Panc1 (cell line): ENCODE measurements at regions not wholly inside any gene's neighbourhood (a gene's known extent, or its start where the extent isn't known, plus 50 kb on each side); places are given as distances from the start of the nearest gene placed in this dataset.

Experiments
- ATAC-seq: fragments of 200-7000 bp; cut with Tn5 transposase; 2 replicates; pipeline ENCODE4 v1.9.1; 2020; ENCODE audit warnings: mild to moderate bottlenecking, moderate library complexity
- BruUV-seq: library from RNA; stranded (reverse); fragments of 400-500 nt; replicated peaks from 2 replicates; lab custom pipeline; 2021; lab: Mats Ljungman, UMichigan
- CTCF ChIA-PET: fragments of 300-600 bp; sonication (Branson Sonifier 250); formaldehyde crosslinking; loops from one replicate; lab custom pipeline; 2022; ENCODE audit warnings: antibody characterized with exemption; lab: Charles Lee
- POLR2A ChIA-PET: fragments of 300-600 bp; sonication (Branson Sonifier 250); formaldehyde crosslinking; loops from one replicate; lab custom pipeline; 2022; ENCODE audit warnings: antibody characterized with exemption; lab: Charles Lee
- DNase-seq: peaks from one replicate; pipeline ENCODE4 v3.0.0-alpha.2; 2010; ENCODE audit warnings: low read depth, low spot score
- H3K27ac ChIP-seq: 2 replicates; pipeline ENCODE4 v1.5.1; 2011; ENCODE audit warnings: mild to moderate bottlenecking, low read length, inconsistent platforms
- H3K27me3 ChIP-seq: fragments of 200-500 bp; sonication (Bioruptor generic); 2 replicates; pipeline ENCODE4 v1.6.0; 2014; ENCODE audit warnings: low read length, inconsistent platforms; ENCODE audit not compliant: control insufficient read depth, insufficient read depth
- H3K36me3 ChIP-seq: fragments of 200-500 bp; sonication (Bioruptor generic); 2 replicates; pipeline ENCODE4 v1.5.1; 2014; ENCODE audit warnings: inconsistent platforms, mild to moderate bottlenecking, low read length, moderate library complexity; ENCODE audit not compliant: control insufficient read depth, insufficient read depth
- H3K4me1 ChIP-seq: 2 replicates; pipeline ENCODE4 v1.5.1; 2011; ENCODE audit warnings: inconsistent platforms, mild to moderate bottlenecking, low read length, moderate library complexity; ENCODE audit not compliant: control insufficient read depth, insufficient read depth
- H3K4me3 ChIP-seq, 2 experiments: 2 replicates each; pipeline ENCODE4 v1.5.1; 2011 to 2012; ENCODE audit warnings: low read depth in 2 of 2, low read length in 2 of 2, mild to moderate bottlenecking in 2 of 2, inconsistent platforms in 1 of 2, moderate library complexity in 1 of 2
- H3K9me3 ChIP-seq: fragments of 200-500 bp; sonication (Bioruptor generic); 2 replicates; pipeline ENCODE4 v1.5.1; 2014; ENCODE audit warnings: low read depth, mild to moderate bottlenecking, inconsistent platforms, low read length, moderate library complexity; ENCODE audit not compliant: control insufficient read depth, insufficient read depth
- CTCF ChIP-seq: fragments of 450-650 bp; IDR thresholded peaks from 2 replicates; pipeline ENCODE4 v1.5.1; 2017; ENCODE audit warnings: mild to moderate bottlenecking
- POLR2AphosphoS5 ChIP-seq: IDR thresholded peaks from 2 replicates; pipeline ENCODE4 v1.6.1; 2012; ENCODE audit warnings: mild to moderate bottlenecking, low read depth, low read length, moderate library complexity
- SIN3A ChIP-seq: IDR thresholded peaks from 2 replicates; pipeline ENCODE4 v1.6.1; 2012; ENCODE audit warnings: low read depth, mild to moderate bottlenecking, low read length, moderate library complexity, borderline replicate concordance; ENCODE audit not compliant: insufficient read depth
- TCF7L2 ChIP-seq: IDR thresholded peaks from 2 replicates; pipeline ENCODE4 v1.6.1; 2011; ENCODE audit warnings: mild to moderate bottlenecking, low read depth, low read length, inconsistent platforms
- in situ Hi-C: cut with HindIII; loops from 2 replicates; pipeline ENCODE4 v1.10.0; 2016; ENCODE audit warnings: low sequenced_read_pairs, low pct_unique_long_range_greater_than_20kb
- intact Hi-C: fragments of 100-400 bp; cut with micrococcal nuclease; formaldehyde crosslinking; loops from one replicate; pipeline ENCODE4 v1.10.0; 2022; ENCODE audit not compliant: unreplicated experiment
- TF ChIP-seq, protein P1 (sequence below), 2 experiments: IDR thresholded peaks; 2 replicates each; pipeline ENCODE4 v1.6.1; 2011 to 2012; ENCODE audit warnings: low read depth in 2 of 2, control low read depth in 1 of 2, low read length in 1 of 2, mild to moderate bottlenecking in 1 of 2, moderate library complexity in 1 of 2; ENCODE audit not compliant: insufficient read depth in 1 of 2

DNA sequence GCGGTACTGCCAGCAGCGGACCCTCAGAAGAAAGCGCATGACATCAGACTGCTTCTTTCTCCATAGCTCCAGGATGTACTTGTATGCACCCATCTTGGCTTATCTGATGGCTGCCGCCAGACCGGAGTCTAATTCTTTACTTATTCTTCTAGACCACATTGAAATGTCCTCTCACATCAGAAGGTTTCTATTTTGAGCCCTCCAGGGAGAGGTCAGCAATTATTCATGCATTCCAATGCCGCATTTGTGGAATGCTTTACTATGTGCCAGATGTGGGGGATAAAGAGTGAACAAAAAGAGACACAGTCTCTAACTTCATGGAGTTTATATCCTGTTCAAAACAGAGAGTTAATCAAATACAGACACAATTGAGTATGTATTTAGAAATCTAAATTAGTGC lies 230.1 kb downstream of the MIAT start:
- ATAC-seq: no peak

DNA sequence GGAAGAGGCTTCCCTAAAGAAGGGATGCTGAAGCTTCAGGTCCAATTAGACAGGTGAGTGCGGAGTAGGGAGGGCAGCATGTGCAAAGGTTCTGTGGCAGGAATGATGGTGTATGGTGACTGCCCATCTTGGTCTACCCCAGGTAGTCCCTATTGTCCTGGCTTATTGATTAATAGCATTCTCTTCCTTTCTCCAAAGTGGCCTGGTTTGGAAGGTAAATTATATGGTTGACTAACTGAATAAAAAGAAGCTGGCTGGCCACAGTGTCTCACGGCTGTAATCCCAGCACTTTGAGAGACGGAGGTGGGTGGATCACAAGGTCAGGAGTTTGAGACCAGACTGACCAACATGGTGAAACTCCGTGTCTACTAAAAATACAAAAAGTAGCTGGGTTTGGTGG lies 230.5 kb downstream of the MIAT start:
- ATAC-seq (no peak), DNase-seq (no peak)
- no peaks in the 10 kb centered on the region; the same call in 1 of the 2 replicates for H3K27me3 ChIP-seq
- in situ Hi-C loops (no loop called here), intact Hi-C loops (no loop called here)
- BruUV-seq: no TSS peak
- TF ChIP-seq, protein P1, sequence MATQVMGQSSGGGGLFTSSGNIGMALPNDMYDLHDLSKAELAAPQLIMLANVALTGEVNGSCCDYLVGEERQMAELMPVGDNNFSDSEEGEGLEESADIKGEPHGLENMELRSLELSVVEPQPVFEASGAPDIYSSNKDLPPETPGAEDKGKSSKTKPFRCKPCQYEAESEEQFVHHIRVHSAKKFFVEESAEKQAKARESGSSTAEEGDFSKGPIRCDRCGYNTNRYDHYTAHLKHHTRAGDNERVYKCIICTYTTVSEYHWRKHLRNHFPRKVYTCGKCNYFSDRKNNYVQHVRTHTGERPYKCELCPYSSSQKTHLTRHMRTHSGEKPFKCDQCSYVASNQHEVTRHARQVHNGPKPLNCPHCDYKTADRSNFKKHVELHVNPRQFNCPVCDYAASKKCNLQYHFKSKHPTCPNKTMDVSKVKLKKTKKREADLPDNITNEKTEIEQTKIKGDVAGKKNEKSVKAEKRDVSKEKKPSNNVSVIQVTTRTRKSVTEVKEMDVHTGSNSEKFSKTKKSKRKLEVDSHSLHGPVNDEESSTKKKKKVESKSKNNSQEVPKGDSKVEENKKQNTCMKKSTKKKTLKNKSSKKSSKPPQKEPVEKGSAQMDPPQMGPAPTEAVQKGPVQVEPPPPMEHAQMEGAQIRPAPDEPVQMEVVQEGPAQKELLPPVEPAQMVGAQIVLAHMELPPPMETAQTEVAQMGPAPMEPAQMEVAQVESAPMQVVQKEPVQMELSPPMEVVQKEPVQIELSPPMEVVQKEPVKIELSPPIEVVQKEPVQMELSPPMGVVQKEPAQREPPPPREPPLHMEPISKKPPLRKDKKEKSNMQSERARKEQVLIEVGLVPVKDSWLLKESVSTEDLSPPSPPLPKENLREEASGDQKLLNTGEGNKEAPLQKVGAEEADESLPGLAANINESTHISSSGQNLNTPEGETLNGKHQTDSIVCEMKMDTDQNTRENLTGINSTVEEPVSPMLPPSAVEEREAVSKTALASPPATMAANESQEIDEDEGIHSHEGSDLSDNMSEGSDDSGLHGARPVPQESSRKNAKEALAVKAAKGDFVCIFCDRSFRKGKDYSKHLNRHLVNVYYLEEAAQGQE (IDR thresholded peaks at IDR 0.05; ENCODE audit: insufficient read depth in 1 of 2, low read depth in 2 of 2, low read length in 1 of 2): no peak
- TF ChIP-seq CTCF (no peak), TCF7L2 (no peak), POLR2AphosphoS5 (no peak), SIN3A (no peak)
- no peak overlapping the region for H3K4me3 ChIP-seq
- H3K27ac ChIP-seq: no peak overlapping the region
- H3K9me3 ChIP-seq: no peaks in the 10 kb centered on the region
- CTCF ChIA-PET: no interaction called here
- POLR2A ChIA-PET: no interaction called here
- peaks cover 2% of the 10 kb centered on the region; the same call in 1 of the 2 replicates for H3K4me1 ChIP-seq
- H3K36me3 ChIP-seq: no peaks in the 10 kb centered on the region

More for the DNA sequence above, 230.1 kb downstream of the MIAT start:
- no peaks in the 10 kb centered on the region for H3K9me3 ChIP-seq
- no TSS peak for BruUV-seq
- H3K36me3 ChIP-seq: no peaks in the 10 kb centered on the region
- H3K27me3 ChIP-seq: no peaks in the 10 kb centered on the region; the same call in 1 of the 2 replicates
- no peak overlapping the region for H3K4me3 ChIP-seq
- POLR2A ChIA-PET: no interaction called here
- H3K27ac ChIP-seq: no peak overlapping the region
- TF ChIP-seq TCF7L2: no peak
- no peak for TF ChIP-seq POLR2AphosphoS5
- no peak for TF ChIP-seq SIN3A
- in situ Hi-C loops (no loop called here), intact Hi-C loops (no loop called here)
- DNase-seq: no peak
- H3K4me1 ChIP-seq: peaks cover 2% of the 10 kb centered on the region; the same call in 1 of the 2 replicates
- CTCF ChIA-PET: no interaction called here

- TF ChIP-seq SIN3A (no peak), CTCF (no peak), POLR2AphosphoS5 (no peak), TCF7L2 (no peak)
- TF ChIP-seq, protein P1 (IDR thresholded peaks at IDR 0.05; ENCODE audit: insufficient read depth in 1 of 2, low read depth in 2 of 2, low read length in 1 of 2): no peak
- H3K4me1 ChIP-seq: peaks cover 2% of the 10 kb centered on the region; the same call in 1 of the 2 replicates
- no peak overlapping the region for H3K4me3 ChIP-seq
- intact Hi-C loops (no loop called here), in situ Hi-C loops (no loop called here)
- ChIA-PET CTCF (no interaction called here), POLR2A (no interaction called here)
- no peaks in the 10 kb centered on the region for H3K27me3 ChIP-seq
- BruUV-seq: no TSS peak
- no peaks in the 10 kb centered on the region for H3K36me3 ChIP-seq
- no peak for ATAC-seq
- no peak for DNase-seq
- H3K27ac ChIP-seq: no peak overlapping the region
- H3K9me3 ChIP-seq: no peaks in the 10 kb centered on the region
Measured at GRCh38 chr22:26888887-26889286, 231.5 kb downstream of the MIAT start.
